ENCODE measurements at regions not wholly inside any gene's neighbourhood (a gene's known extent, or its start where the extent isn't known, plus 50 kb on each side); places are given as distances from the start of the nearest gene placed in this dataset.

DNA sequence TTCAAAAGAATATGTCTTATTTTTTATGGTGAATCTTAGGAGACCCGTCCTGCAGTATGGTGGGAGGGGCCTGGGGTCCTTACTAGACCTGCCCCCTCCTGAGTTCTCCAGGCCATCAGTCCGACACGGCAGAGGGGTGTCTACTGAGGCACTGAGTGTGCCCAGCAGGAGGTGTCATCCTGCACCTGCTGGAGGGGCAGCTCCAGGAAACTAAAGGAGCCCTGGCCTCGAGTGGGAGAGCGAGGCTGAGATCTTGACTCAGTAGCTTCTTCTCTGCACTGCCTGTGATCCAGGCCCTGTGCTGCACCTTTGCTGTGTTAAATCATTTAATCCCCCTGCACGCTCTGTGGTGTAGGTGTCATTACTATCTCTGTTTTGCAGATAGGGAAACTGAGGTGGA lies 587.7 kb downstream of the PTPRU start:
- DNase-seq = no peak

DNA sequence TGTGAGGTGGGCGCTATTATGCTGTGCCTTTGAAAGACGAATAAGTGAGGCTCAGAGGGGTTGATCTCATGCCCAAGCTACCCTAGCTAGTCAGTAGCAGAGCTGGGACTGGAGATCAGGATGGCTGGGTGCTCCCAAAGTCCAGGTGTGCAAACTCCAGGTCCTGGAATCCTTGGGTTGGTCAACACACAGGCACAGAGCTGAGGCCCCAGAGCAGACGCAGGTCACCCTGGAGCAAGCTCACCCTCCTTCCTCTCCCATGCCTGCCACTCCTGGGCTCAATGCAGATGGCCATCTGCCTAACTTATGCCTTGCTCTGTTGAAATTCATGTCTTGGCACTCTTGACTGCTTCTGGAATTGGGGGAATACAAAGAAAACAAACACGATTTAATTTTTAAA lies 587.2 kb downstream of the PTPRU start:
- DNase-seq = no peak

DNA sequence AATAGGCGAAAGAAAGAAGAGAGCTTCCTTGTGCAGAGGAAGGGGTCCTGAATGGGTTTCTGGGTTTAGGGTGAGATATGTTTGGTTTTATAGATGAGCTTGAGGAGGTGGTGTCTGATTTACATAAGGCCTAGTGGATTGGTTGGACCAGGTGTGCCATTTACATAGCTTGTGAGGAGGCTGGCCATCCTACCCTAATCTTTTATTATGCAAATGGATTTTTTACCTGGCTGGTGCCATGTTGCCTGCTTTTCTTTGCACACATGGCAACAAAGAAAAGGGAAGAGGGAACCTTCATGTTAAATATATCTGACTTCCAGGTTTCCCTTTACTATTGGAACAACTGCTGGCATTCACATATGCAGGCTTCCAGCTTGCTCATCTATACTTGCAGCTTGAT lies 585.3 kb downstream of the PTPRU start:
- no peak for DNase-seq

DNA sequence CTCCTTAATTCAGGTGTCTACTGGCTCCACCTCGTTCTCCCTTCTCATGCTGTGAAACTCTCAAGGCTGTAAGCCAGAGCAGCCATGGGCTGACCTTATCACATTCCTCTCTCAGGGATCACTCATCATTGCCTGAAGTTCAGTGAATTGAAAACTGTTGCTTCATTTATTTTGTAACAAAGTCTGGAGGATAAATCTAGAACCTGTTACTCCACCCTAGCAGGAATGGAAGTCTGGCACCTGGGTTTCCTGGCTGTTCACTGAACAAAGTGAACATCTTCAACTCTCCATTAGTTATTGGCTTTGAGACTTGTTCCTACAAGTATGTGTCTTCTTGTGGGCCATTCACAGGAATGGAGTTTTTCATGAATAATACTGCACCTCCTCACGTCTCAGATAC lies 584.1 kb downstream of the PTPRU start:
- no peak for DNase-seq

DNA sequence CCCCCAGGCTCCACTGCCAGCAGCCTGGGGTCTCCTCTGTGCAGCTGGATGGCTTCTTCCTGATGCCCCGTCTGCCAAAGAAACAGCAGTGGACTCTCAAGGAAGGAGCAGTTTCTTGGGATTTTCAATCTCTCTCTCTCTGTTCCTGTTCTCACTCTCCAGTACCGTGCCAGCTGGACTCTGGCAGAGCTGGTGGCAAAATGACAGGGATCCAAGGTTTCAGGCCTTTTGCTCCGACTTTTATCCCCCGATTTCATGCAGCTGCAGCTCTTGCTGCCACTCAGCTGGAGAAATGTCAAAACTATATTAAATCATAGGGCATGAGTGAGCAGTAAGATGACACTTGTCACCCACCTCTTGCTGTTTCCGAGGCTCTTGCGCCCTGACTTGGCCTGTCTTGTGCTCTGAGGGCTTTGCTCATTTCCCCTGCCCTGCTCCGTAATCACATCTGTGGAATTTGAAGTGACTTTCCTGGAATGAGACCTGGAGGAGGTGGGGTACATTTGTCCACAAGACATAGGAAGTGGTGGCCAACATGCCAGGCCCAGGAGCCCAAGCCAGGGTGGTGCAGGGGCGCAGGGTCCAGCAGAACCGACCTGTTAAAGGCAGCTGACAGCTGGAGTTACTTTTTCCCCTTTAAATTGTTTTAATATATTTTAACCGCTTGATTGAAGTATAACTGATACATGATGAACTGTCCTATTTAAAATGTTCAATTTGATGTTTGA lies 576.2 kb downstream of the PTPRU start:
- DNase-seq = no peak

DNA sequence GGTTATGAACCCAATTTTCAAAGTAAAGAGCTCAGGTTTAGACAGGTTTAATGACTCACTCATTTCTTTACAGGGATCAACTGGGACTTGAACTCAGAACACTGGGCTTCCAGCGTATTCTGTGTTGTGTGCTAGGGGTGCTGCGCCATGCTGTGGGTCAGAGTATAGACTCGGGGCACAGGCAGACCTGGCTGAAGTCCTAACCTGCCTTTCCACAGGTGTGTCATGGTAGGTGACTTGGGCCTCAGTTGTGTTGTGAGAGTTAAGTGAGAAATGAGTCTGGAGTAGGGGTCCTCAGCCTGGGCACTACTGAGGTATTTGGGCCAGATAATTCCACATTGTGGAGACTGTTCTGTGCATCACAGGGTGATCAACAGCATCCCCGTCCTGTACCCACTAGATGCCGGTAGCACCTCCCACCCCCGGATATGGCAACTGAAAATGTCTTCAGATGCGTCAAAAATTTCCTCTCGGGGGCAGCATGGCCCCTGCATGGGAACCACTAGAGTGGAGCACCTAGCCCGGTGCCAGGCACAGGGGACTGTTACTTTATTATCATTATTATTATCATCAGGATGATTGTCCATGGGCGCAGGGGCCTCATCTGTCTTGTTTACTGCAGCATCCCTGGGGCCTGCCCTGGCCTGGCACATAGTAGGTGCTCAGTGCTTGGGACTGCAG lies 575.5 kb downstream of the PTPRU start:
- no peak for DNase-seq

DNA sequence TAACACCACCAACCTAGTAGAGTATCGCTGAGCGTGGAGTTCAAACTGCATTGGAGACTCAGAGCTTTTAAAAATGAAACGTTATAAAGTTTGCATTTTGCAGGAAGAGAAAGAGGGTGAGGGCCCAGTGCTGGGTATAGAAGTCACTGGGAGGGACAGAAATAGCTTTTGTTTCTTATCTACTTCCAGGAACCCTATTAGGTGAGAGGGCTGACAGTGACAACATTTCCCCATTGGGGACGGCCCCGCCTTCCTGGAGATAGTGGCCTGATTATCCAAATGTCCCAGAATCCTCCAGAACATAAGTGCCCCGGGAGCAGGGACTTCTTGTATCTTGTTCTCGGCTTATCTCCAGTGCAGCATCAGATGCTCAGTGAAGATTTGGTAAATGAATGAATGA lies 574.9 kb downstream of the PTPRU start:
- no peak for DNase-seq

DNA sequence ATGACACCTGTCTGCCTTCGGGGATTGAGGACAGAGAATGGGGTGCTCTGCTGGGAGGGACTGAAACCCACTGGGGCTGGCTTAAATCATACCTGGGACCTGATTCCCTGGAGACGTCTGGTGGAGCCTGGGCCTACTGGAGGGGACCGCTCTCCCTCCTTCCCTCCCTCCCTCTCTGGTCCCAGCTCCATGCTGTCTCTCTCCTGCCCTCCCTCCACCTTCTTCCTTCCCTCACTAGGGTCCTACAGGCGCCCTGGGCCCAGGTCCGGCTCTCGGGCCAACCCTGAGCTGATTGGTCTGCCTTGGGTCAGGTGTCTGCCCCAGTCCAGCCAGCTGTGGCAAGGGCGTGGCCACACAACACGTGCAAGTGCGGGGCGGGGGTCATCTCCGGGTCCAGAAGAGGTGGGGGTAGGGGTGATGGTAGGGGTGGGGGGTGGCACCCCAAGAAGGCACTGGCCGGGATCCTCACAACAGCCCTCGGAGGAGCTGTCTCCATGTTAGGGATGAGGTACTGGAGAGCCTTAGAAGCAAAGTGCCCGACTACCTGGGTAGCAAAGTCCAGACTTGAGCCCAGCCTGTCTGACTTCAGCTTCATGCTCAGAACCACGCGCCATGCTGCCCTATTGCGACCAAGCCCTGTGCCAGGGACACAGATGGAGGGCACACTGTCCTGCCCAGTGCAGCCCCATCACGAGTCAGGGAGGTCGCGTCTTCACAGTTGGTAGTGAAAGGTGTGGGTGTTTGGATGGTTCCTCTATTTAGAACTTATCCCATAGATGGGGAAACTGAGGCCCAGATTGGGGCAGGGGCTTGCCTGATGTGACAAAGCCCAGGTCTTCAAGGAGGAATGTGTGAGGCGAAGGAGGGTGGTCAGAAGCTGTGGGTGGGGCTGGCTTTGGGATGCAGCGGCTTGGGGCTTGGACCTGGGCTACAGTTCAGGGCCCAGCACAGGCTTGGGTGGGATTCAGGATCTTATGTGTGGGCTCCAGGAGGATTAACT lies 574.1 kb downstream of the PTPRU start:
- no peak for DNase-seq

DNA sequence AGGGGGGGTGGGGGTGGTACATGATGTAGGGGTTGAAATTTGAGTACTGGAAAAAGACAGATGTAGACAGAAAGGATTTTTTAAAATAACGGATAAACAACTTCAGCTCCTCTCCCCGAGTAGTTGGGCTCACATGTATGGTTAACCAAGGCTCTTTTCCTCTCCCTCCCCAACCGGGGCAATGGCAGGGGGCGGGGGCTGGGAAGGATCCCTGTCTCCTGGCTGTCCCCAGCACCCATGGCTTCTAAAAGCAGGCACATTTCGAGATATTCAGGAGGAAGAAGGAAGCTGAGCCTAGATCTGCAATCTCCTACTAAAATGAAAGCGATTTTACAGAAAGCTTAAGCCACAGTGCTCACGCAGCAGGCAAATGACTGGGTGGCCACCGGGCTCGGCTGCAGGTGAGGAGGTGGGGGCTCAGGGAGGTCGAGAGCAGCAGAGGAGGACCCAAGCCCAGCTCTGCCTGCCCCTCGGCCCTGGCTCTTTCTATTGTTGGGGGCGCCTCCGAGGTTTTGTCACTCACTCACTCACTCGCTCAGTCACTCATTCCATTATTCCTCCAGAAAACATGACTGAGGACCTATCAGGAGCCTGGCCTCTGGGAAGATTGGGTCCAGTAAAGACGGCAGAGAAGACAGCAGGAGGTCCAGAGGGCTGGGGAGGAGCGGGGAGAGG lies 573.3 kb downstream of the PTPRU start:
- no peak for DNase-seq

DNA sequence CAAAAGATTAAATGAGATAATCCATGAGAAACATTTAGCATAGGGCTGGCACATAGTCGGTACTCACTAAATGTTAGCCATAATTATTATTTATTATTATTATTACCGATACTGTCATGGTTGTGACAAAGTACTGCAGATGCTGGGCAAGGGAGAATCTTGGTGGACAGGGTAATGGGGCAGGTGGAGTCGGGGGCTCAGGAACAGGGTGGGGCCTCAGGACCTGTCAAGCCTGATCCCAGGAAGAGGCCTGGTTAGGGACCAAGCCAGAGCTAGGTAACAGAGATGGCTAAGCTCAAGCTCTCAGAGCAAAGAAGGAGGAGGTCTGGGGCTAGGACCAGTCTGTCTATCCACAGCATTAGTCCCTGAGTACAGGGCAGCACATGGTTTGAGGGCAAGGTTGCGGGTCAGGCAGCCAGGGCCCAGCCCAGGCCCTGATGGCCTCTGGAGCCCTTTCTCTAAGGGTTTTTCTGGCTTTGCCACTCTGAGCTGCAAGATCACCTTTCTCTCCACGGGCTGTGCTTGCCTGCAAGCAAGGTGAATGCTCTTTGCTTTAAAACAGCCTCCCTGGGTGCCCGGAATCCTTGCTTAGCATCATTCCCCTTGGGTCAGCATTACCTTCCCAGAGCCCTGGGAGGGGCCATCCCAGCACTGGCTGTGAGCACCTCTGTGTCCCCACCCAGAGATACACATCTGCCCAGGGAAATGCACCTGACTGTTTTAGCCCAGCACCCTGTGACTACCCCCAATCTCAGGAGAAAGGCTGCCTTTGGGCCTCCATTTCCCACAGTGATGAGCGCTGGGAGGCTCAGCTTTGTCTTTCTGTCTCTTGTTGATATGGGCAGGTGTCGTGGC lies 572.0 kb downstream of the PTPRU start:
- no peak for DNase-seq

DNA sequence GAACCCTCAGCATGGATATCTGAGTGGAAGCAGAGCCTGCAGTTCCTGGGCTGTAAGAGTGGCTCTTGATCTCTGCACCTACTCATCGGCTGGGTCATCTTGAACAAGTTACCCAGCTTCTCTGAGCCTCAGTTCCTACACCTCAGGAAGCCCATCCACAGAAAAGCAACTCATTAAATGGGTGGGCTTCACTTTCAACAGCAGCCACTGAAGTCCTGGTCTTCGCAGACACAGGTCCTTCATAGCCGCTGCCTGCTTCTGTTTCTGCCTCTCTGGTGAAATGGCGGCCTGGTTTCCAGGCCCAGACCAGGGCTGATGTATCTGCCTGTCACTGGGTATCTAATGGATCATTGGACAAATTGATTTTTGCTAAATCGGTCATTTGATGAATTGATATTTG lies 571.4 kb downstream of the PTPRU start:
- no peak for DNase-seq

DNA sequence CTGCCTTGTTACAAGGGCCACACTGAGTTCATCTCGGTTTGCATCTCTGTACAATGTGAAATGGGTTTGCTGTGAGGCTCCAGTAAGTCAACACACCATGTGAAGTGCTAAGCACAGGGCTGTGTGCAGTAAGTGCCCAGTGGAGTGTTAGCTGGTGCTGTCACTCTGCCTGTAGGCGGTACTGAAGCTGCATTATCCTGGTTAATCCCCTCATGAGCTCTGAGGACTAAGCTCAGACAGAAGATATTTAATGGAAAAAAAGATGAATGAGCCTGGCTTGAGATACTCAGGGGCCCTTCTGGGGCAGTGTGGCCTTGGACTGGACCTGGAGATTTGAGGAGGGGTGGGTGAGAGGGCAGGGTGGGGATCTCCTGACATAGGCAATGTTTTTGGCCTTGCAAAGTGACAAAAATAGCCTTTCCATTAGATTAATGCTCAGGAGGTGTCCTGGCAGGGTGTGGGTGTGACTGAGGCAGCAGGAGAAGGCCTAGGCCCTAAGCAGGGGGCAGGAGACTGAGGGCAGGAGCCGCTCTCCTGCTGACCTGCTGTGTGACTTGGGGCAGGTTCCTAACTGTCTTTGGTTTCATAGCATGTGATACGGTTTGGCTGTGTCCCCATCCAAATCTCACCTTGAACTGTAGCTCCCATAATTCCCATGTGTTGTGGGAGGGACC lies 570.5 kb downstream of the PTPRU start:
- no peak for DNase-seq

DNA sequence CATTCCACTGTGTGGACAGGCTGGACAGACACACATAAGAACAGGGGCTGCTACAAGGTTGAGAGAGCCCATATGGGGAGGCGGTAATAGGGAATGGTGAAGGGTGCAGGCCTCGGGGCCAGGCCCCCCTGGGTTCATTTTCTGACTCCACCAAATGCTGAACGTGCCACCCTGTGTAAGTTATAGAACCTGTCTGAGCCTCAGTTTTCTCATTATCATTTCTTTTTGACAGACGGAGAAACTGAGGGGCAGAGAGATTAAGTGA lies 569.5 kb downstream of the PTPRU start:
- no peak for DNase-seq

DNA sequence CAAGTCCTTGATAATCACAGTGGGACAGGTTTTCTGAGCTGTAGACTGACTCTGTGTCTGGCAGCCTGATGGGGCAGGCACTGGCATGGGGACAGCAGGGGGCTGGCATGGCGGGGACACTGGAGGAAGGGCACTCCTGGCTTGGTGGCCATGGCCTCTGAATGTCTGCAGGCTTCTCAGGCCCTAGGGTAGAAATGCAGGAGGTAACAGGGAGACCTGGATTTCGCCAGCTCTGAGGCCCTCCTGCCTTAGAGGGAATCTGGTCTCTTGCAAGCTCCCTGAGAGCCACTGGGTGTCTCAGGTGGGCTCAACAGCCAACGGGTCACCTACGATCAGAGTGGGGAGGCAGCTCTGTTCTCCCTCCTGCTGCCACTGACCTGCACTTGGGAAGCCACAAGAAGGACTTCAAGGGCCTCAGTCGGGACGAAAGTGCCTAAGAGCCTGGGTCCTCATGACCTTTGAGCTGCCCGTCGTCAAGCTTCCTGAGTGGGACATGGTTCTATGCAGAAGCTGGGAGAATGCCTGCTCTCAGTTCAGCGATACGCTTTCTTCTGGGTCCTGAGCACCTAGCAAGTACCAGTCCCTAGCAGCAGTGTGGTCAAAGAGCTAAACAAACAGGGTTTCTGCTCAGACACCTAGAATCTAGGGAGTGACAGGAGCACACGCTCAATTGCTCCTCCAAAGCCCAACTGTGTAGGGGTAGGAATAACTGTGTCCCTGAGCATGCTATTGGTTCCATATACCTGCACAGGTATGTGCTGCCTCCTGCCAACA lies 569.0 kb downstream of the PTPRU start:
- no peak for DNase-seq

DNA sequence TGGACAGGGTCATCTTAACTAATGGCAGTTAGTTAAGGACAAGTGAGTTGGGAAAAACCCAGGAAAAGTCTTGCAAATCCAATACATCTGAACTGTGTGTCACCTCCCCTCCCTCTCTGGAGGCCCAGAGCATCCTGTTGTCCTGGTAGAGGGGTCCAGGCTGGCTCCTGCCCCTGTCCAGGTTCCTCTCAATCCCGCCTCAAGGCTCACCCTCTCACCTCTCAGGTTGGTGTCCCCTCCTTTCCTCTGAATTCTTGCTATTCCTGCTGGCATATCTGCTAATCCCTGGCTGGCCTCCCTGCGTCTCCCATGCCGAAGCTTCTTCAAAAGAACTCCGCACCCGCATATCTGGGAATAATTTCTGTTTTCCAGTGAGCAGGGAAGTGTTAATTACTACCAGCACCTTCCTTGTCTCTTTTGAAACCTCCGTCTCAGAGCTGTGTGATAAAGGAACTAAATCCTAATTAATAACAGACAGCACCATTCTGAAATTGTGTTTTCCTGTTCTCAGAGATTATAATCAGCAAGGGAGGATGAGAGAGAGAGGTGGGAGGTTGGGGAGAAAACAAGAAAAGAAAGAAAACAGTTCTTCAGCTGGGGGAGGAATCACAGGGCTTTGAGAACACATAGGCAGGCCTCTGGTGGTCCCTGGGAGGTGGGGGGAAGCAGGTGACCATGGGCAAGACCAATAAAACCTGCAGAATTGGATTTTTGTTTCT lies 568.0 kb downstream of the PTPRU start:
- DNase-seq = no peak

DNA sequence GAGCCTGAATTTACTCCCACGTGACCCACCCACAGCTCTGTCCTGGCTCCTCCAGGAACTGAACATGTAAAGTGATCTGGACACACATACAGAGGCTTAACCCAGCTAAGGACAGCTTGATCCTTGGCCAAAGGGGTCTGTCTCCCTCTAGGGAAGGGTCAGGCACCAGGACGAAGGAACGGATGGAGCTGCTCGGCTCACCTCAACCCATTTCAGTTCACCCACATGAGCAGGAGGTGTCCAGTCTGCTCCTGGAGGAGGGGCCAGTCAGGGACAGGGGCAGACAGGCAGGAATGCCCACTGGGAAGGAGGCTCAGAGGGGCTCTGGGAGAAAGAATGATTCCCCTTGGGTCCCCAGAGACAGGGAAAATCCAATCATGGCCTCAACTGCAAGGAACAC lies 567.2 kb downstream of the PTPRU start:
- DNase-seq = no peak

DNA sequence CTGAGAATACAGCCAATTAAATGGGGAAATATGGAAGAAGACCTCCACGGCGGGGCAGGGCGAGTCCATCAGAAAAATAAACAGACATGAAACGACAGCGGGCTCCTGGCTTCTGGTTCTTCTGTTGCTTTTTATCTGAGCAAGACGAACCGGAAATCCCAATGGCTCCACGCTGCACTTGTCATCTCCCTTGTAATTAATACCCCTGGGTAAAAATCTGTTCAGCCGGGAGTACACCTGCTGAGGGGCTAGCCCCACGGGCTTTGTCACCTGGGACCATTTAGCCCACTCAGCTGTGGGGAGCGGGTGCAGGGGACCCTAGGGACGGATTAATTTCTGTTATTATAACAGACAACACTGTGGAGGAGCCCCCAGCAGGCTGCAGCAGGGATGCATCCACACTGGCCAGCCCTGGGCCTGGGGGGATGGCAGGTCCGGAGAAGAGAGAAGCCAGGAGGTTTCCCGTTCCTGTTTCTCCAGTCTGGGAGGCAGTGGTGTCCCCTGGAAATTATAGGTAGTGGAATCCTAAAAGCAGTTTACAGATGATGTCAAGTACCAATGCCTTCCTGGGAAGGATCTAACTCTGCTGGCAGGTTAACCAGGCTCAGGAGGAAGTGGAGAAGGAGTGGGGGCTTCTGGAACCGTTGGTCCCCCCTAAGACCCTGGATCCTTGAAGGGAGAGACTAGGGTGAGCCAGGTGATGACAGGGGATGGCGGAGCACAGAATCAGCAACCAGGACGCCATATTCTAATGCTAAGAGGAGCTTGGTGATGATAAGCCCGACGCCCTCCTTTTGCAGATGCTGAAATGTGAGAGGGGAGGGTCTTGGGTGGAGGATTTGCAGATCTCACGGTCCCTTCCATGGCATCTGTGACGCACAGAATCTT lies 566.1 kb downstream of the PTPRU start:
- no peak for DNase-seq

DNA sequence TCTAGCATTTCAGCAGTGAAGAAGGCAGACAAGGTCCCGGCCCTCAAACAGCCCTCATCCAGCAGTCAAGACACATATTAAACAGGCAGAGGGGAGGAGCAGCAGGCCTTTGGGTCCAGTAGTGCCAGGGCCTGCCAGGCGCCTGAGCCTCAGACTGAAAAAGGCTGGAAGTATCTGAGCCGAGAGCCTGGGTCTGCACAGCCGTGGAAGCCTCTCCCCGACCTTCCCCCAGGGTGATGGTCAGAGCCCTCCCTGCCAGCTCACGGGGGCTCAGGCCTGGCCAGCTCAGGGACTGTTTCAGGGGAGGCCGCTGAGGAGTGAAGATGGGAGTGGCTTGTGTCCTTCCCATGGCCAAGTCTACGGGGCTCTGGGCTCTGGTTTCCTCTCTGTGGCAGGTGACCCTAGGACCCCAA lies 565.2 kb downstream of the PTPRU start:
- no peak for DNase-seq

DNA sequence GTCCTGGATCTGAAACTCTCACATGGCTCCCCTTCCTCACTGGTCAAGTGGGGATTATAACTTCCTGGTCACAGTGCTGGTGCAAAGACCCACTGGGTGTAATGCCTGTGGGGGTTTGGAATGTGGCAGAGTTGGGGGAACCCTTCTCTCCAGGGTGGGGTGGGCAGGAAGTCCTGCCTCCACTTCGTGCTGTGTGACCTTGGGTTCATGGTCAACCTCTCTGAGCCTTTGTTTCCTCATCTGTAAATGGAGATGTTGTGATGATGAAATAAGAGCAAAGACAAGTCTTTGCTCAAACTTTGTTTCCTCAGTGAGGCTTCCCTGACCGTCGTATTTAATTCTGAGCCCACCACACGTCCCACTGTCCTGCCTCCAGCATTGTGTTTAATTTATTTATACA lies 564.7 kb downstream of the PTPRU start:
- no peak for DNase-seq
